SK-N-SH (cell line): ENCODE measurements at regions not wholly inside any gene's neighbourhood (a gene's known extent, or its start where the extent isn't known, plus 50 kb on each side); places are given as distances from the start of the nearest gene placed in this dataset.

Experiments used
- CTCF ChIA-PET: fragments of 300-600, 350-600 bp; formaldehyde crosslinking; extraction: SDS; loops from one replicate; lab custom pipeline; 2021; lab: Yijun Ruan, JAX
- POLR2A ChIA-PET: fragments of 350-600 bp; sonication (Branson Sonifier 250); formaldehyde crosslinking; extraction: SDS; loops from one replicate; lab custom pipeline; 2020; ENCODE audit warnings: antibody characterized with exemption, inconsistent platforms; lab: Yijun Ruan, JAX
- DNase-seq: peaks from one replicate; pipeline ENCODE4 v3.0.0; 2012
- H2AFZ ChIP-seq: fragments of 200-600 bp; sonication (generic); 2 replicates; pipeline ENCODE4 v1.8.1; 2016; ENCODE audit warnings: antibody characterized with exemption, mild to moderate bottlenecking, low read depth
- H3F3A ChIP-seq: fragments of 200-600 bp; sonication (generic); replicated peaks from 2 replicates; pipeline ENCODE3; 2016; ENCODE audit warnings: antibody characterized with exemption, mild to moderate bottlenecking; ENCODE audit not compliant: insufficient read depth
- H3K27ac ChIP-seq, 2 experiments: fragments of 200-500 bp in 1 of 2; fragments of 200-600 bp in 1 of 2; sonication (Bioruptor generic) in 1 of 2; sonication (generic), shearing (Covaris generic) in 1 of 2; 2 replicates each; pipeline versions ENCODE4 v1.5.1 to v1.6.1; 2014 to 2016; ENCODE audit warnings: low read depth in 2 of 2, inconsistent platforms in 1 of 2, low read length in 1 of 2, mild to moderate bottlenecking in 1 of 2, mixed read lengths in 1 of 2
- H3K27me3 ChIP-seq: fragments of 200-600 bp; sonication (generic), shearing (Covaris generic); 2 replicates; pipeline ENCODE4 v1.6.1; 2016; ENCODE audit warnings: mixed run types; ENCODE audit not compliant: insufficient read depth
- H3K36me3 ChIP-seq, 2 experiments: fragments of 200-500 bp in 1 of 2; fragments of 200-600 bp in 1 of 2; sonication (Bioruptor generic) in 1 of 2; sonication (generic) in 1 of 2; replicated peaks in 1 of 2; 2 replicates each; pipeline versions ENCODE3 to v1.5.1; 2014 to 2016; ENCODE audit warnings: low read length in 1 of 2, mild to moderate bottlenecking in 1 of 2; ENCODE audit not compliant: insufficient read depth in 2 of 2, control insufficient read depth in 1 of 2
- H3K4me1 ChIP-seq, 2 experiments: fragments of 200-500 bp in 1 of 2; fragments of 200-600 bp in 1 of 2; sonication (Bioruptor generic) in 1 of 2; sonication (generic), shearing (Covaris generic) in 1 of 2; 2 replicates each; pipeline versions ENCODE4 v1.5.1 to v1.6.1; 2014 to 2016; ENCODE audit warnings: low read depth in 1 of 2, low read length in 1 of 2, mixed run types in 1 of 2; ENCODE audit not compliant: insufficient read depth in 2 of 2, control insufficient read depth in 1 of 2
- H3K4me2 ChIP-seq: fragments of 200-600 bp; sonication (generic), shearing (Covaris generic); 2 replicates; pipeline ENCODE4 v1.6.1; 2017; ENCODE audit warnings: mixed run types
- H3K4me3 ChIP-seq, 2 experiments: fragments of 200-500 bp in 1 of 2; fragments of 200-600 bp in 1 of 2; sonication (Bioruptor generic) in 1 of 2; sonication (generic), shearing (Covaris generic) in 1 of 2; 2 replicates each; pipeline versions ENCODE4 v1.5.1 to v1.8.1; 2014 to 2016; ENCODE audit warnings: low read depth in 2 of 2, inconsistent platforms in 1 of 2, low read length in 1 of 2, mild to moderate bottlenecking in 1 of 2, mixed read lengths in 1 of 2, moderate library complexity in 1 of 2
- H3K79me2 ChIP-seq: fragments of 200-600 bp; sonication (generic); 2 replicates; pipeline ENCODE4 v1.8.1; 2017; ENCODE audit warnings: mild to moderate bottlenecking; ENCODE audit not compliant: insufficient read depth
- H3K9ac ChIP-seq: fragments of 200-600 bp; sonication (generic); 2 replicates; pipeline ENCODE4 v1.6.1; 2017; ENCODE audit warnings: mixed run types
- H3K9me2 ChIP-seq: fragments of 200-600 bp; sonication (generic); 2 replicates; pipeline ENCODE4 v1.6.1; 2017; ENCODE audit warnings: mixed run types
- H3K9me3 ChIP-seq: fragments of 200-600 bp; sonication (generic); 2 replicates; pipeline ENCODE4 v1.6.1; 2017; ENCODE audit warnings: mixed run types, mild to moderate bottlenecking, moderate library complexity
- H4K20me1 ChIP-seq: fragments of 200-600 bp; sonication (generic); 2 replicates; pipeline ENCODE4 v1.6.1; 2017; ENCODE audit warnings: mild to moderate bottlenecking, mixed run types; ENCODE audit not compliant: insufficient read depth
- ELF1 ChIP-seq: IDR thresholded peaks from 2 replicates; pipeline ENCODE4 v1.4.0; 2012
- EP300 ChIP-seq, 2 experiments: IDR thresholded peaks; 2 replicates each; pipeline versions ENCODE4 v1.4.0 to v1.6.1; 2012; ENCODE audit warnings: borderline replicate concordance in 1 of 2, low read depth in 1 of 2, low read length in 1 of 2
- EZH2phosphoT487 ChIP-seq: fragments of 200-600 bp; sonication (generic); IDR thresholded peaks from 2 replicates; pipeline ENCODE4 v1.6.1; 2017; ENCODE audit warnings: low read depth, mixed run types, mild to moderate bottlenecking, antibody characterized with exemption, moderate library complexity, borderline replicate concordance
- FOXJ3 ChIP-seq: sonication (generic); formaldehyde crosslinking; IDR thresholded peaks from 2 replicates; pipeline ENCODE4 v1.5.1; 2020; ENCODE audit warnings: mild to moderate bottlenecking, missing genetic modification reagents
- FOXM1 ChIP-seq: IDR thresholded peaks from 2 replicates; pipeline ENCODE4 v1.4.0; 2012; ENCODE audit warnings: low read depth, mild to moderate bottlenecking
- GABPA ChIP-seq: IDR thresholded peaks from 2 replicates; pipeline ENCODE4 v1.4.0; 2012; ENCODE audit warnings: low read depth, mild to moderate bottlenecking
- GATA2 ChIP-seq: sonication (generic); formaldehyde crosslinking; IDR thresholded peaks from 2 replicates; pipeline ENCODE4 v1.5.0; 2020; ENCODE audit warnings: mild to moderate bottlenecking, missing genetic modification reagents
- IRF3 ChIP-seq: fragments of 150-350 bp; IDR thresholded peaks from 2 replicates; pipeline ENCODE4 v1.6.1; 2016; ENCODE audit warnings: mild to moderate bottlenecking, low read depth, low read length
- MEF2A ChIP-seq: IDR thresholded peaks from 2 replicates; pipeline ENCODE4 v1.4.0; 2012; ENCODE audit warnings: low read depth, borderline replicate concordance
- NFIC ChIP-seq: IDR thresholded peaks from 2 replicates; pipeline ENCODE4 v1.4.0; 2012; ENCODE audit warnings: borderline replicate concordance
- NRF1 ChIP-seq: IDR thresholded peaks from 2 replicates; pipeline ENCODE4 v1.6.1; 2012; ENCODE audit warnings: low read depth, mild to moderate bottlenecking, low read length
- POLR2AphosphoS5 ChIP-seq: IDR thresholded peaks from 2 replicates; pipeline ENCODE4 v1.6.1; 2012; ENCODE audit warnings: low read depth, low read length
- RAD21 ChIP-seq: IDR thresholded peaks from 2 replicates; pipeline ENCODE4 v1.6.1; 2012; ENCODE audit warnings: mild to moderate bottlenecking, low read length
- SMC3 ChIP-seq: IDR thresholded peaks from 2 replicates; pipeline ENCODE4 v1.6.1; 2012; ENCODE audit warnings: low read depth, low read length, improper control_type of control experiment
- TCF12 ChIP-seq: IDR thresholded peaks from 2 replicates; pipeline ENCODE4 v1.4.0; 2012
- TEAD4 ChIP-seq: IDR thresholded peaks from 2 replicates; pipeline ENCODE4 v1.4.0; 2012; ENCODE audit warnings: mild to moderate bottlenecking, borderline replicate concordance; ENCODE audit not compliant: insufficient read depth
- WGBS: methylation state at CpG from one replicate; pipeline ENCODE4 v1.1.6; 2017; ENCODE audit warnings: low lambda C conversion rate; 5-methylcytosine and 5-hydroxymethylcytosine counted together
- TF ChIP-seq, protein P1 (sequence below): IDR thresholded peaks from 2 replicates; pipeline ENCODE4 v1.4.0; 2012; ENCODE audit warnings: low read depth
- TF ChIP-seq, protein P2 (sequence below): IDR thresholded peaks from 2 replicates; pipeline ENCODE4 v1.4.0; 2012; ENCODE audit warnings: low read depth, borderline replicate concordance
- TF ChIP-seq, protein P3 (sequence below): fragments of 200-600 bp; sonication (generic); IDR thresholded peaks from 2 replicates; pipeline ENCODE4 v1.6.1; 2017; ENCODE audit warnings: antibody characterized with exemption, mild to moderate bottlenecking, moderate library complexity
- TF ChIP-seq, protein P4 (sequence below): fragments of 150-350 bp; IDR thresholded peaks from 2 replicates; pipeline ENCODE4 v1.6.1; 2017; ENCODE audit warnings: antibody characterized with exemption, low read length, low read depth, borderline replicate concordance

- no peak for TF ChIP-seq EZH2phosphoT487
- TF ChIP-seq EP300 (IDR thresholded peaks at IDR 0.05; ENCODE audit: borderline replicate concordance in 1 of 2, low read depth in 1 of 2, low read length in 1 of 2), result no peak
- no peak for TF ChIP-seq POLR2AphosphoS5
- TF ChIP-seq TCF12, result no peak
These were observed 2672.0 kb upstream of the PCDH20 start (continued) for GRCh38 chr13:64087624-64088023.

DNA sequence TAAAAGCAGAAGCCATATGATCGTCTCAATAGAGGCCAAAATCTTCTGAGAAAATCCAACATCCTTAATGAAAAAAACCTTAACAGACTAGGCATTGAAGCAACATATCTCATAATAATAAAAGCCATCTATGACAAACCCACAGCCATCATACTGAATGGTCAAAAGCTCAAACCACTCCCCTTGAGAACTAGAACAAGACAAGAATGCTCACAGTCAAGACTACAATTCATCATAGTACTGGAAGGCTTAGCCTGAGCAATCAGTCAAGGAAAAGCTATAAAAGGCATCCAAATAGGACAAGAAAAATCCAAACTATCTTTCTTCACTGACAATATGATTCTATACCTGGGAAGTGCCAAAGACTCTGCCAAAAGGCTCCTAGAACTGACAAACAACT, 2668.2 kb upstream of the PCDH20 start:
- Histone ChIP-seq H3F3A (no peaks in the 10 kb centered on the region), H3K36me3 (no peaks in the 10 kb centered on the region), H3K4me1 (no peaks in the 10 kb centered on the region), H3K9ac (no peak overlapping the region), H4K20me1 (no peaks in the 10 kb centered on the region), H3K27ac (no peak overlapping the region), H3K4me2 (no peak overlapping the region), H3K9me2 (no peaks in the 10 kb centered on the region), H3K4me3 (no peak overlapping the region), H2AFZ (no peak overlapping the region; the same call in 1 of the 2 replicates), H3K9me3 (no peaks in the 10 kb centered on the region), H3K79me2 (no peaks in the 10 kb centered on the region), H3K27me3 (no peaks in the 10 kb centered on the region)
- ChIA-PET CTCF (no interaction called here), POLR2A (no interaction called here)
- DNase-seq, result no peak
- WGBS, result 57% methylated on average over 1 of the region's 1 CpG
- TF ChIP-seq, protein P1, sequence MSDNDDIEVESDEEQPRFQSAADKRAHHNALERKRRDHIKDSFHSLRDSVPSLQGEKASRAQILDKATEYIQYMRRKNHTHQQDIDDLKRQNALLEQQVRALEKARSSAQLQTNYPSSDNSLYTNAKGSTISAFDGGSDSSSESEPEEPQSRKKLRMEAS, result no peak
- TF ChIP-seq NFIC (no peak), TEAD4 (no peak), FOXJ3 (no peak), ELF1 (no peak), MEF2A (no peak)
- TF ChIP-seq, protein P2, sequence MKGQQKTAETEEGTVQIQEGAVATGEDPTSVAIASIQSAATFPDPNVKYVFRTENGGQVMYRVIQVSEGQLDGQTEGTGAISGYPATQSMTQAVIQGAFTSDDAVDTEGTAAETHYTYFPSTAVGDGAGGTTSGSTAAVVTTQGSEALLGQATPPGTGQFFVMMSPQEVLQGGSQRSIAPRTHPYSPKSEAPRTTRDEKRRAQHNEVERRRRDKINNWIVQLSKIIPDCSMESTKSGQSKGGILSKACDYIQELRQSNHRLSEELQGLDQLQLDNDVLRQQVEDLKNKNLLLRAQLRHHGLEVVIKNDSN, result no peak

GRCh38 chr13:64083396-64083795, 2667.7 kb upstream of the PCDH20 start:
- DNase-seq, result no peak
- no peaks in the 10 kb centered on the region for H3K9me3 ChIP-seq
- H3K27ac ChIP-seq, result no peak overlapping the region
- H3F3A ChIP-seq, result no peaks in the 10 kb centered on the region
- no peak for TF ChIP-seq IRF3
- TF ChIP-seq, protein P2, result no peak
- no peak for TF ChIP-seq GABPA
- no peak for TF ChIP-seq EP300 (IDR thresholded peaks at IDR 0.05; ENCODE audit: borderline replicate concordance in 1 of 2, low read depth in 1 of 2, low read length in 1 of 2)
- no peak for TF ChIP-seq RAD21
- TF ChIP-seq FOXM1, result no peak
- no peak for TF ChIP-seq GATA2
- TF ChIP-seq, protein P3, sequence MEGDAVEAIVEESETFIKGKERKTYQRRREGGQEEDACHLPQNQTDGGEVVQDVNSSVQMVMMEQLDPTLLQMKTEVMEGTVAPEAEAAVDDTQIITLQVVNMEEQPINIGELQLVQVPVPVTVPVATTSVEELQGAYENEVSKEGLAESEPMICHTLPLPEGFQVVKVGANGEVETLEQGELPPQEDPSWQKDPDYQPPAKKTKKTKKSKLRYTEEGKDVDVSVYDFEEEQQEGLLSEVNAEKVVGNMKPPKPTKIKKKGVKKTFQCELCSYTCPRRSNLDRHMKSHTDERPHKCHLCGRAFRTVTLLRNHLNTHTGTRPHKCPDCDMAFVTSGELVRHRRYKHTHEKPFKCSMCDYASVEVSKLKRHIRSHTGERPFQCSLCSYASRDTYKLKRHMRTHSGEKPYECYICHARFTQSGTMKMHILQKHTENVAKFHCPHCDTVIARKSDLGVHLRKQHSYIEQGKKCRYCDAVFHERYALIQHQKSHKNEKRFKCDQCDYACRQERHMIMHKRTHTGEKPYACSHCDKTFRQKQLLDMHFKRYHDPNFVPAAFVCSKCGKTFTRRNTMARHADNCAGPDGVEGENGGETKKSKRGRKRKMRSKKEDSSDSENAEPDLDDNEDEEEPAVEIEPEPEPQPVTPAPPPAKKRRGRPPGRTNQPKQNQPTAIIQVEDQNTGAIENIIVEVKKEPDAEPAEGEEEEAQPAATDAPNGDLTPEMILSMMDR, result no peak
- TF ChIP-seq, protein P4, sequence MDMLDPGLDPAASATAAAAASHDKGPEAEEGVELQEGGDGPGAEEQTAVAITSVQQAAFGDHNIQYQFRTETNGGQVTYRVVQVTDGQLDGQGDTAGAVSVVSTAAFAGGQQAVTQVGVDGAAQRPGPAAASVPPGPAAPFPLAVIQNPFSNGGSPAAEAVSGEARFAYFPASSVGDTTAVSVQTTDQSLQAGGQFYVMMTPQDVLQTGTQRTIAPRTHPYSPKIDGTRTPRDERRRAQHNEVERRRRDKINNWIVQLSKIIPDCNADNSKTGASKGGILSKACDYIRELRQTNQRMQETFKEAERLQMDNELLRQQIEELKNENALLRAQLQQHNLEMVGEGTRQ, result no peak
- TF ChIP-seq NRF1, result no peak
- no peak for TF ChIP-seq SMC3
- POLR2A ChIA-PET, result no interaction called here
- no peak overlapping the region for H2AFZ ChIP-seq
- H3K36me3 ChIP-seq, result no peaks in the 10 kb centered on the region
- H3K9me2 ChIP-seq, result no peaks in the 10 kb centered on the region
- no peak overlapping the region for H3K4me3 ChIP-seq
- H3K4me1 ChIP-seq, result no peaks in the 10 kb centered on the region
- H3K9ac ChIP-seq, result no peak overlapping the region
- H3K4me2 ChIP-seq, result no peak overlapping the region
- H3K27me3 ChIP-seq, result no peaks in the 10 kb centered on the region
- no peaks in the 10 kb centered on the region for H4K20me1 ChIP-seq
- 46% methylated on average over 1 of the region's 1 CpG for WGBS
- CTCF ChIA-PET, result no interaction called here
- H3K79me2 ChIP-seq, result no peaks in the 10 kb centered on the region
